ENCODE measurements at regions not wholly inside any gene's neighbourhood (a gene's known extent, or its start where the extent isn't known, plus 50 kb on each side); places are given as distances from the start of the nearest gene placed in this dataset.

DNA sequence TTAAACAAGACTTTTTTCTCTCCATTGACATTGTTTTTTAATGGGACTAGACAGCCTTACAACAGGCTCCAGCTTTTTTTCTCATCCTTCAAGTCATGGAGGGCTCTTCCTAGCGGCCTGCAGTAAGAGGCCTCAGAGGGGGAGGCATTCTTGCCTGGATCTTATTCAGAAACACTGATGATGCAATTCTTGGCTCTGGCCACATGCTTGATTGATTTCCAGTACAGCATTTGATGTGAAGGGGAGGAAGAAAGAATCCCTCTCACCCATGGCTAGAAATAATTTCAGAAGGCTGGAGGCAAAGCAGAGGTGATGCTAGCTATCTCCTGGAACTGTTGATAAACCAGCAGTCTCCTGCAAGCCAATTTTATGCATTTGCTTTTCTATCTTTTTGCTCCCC is 324.8 kb downstream of the PRELID2 start:
- Histone ChIP-seq H3K9me1 (ENCODE audit: control insufficient read depth, insufficient read depth, low read length) (no peaks in the 10 kb centered on the region), H3K27me3 (ENCODE audit: control insufficient read depth in 2 of 2, insufficient read depth in 2 of 2, low read length in 2 of 2) (no peaks in the 10 kb centered on the region), H3K4me2 (ENCODE audit: insufficient read depth, low read length) (no peak overlapping the region), H3K36me3 (ENCODE audit: control insufficient read depth, insufficient read depth, low read length) (no peaks in the 10 kb centered on the region), H3K4me3 (no peak overlapping the region), H3K79me2 (ENCODE audit: control insufficient read depth, insufficient read depth, low read length) (no peaks in the 10 kb centered on the region), H3K9ac (ENCODE audit: insufficient read depth in 1 of 2, low read depth in 2 of 2, low read length in 2 of 2) (no peak overlapping the region), H3K4me1 (replicated peaks in 1 of 2; ENCODE audit: control insufficient read depth in 2 of 2, insufficient read depth in 2 of 2, low read length in 2 of 2) (no peaks in the 10 kb centered on the region), H4K20me1 (replicated peaks; ENCODE audit: control insufficient read depth, insufficient read depth, low read length) (no peaks in the 10 kb centered on the region), H3K9me3 (replicated peaks; ENCODE audit: control insufficient read depth, insufficient read depth, low read depth, low read length) (no peaks in the 10 kb centered on the region), H2AFZ (ENCODE audit: low read depth, low read length) (no peak overlapping the region), H3K27ac (ENCODE audit: extremely low read depth, low read depth, low read length) (no peak overlapping the region)
- in situ Hi-C loops (cut with MboI) (no loop called here), intact Hi-C loops (cut with micrococcal nuclease) (no loop called here)
- FAIRE-seq (no peak), DNase-seq (ENCODE audit: extremely low read depth in 1 of 4, low spot score in 3 of 4) (no peak), ATAC-seq (no peak)
- WGBS (ENCODE audit: insufficient coverage, low coverage, missing lambda C conversion rate), result 9% methylated on average over 1 of the region's 1 CpG
- POLR2A ChIA-PET, result interaction anchor here (0.6 to 1.5 kb wide), 3 partner anchors 14 to 1408 kb away, joined by 3 to 5 read pairs (median 3); no protein-coding TSS in a partner anchor
- BruUV-seq (replicated peaks), result no TSS peak
- TF ChIP-seq, protein P1, sequence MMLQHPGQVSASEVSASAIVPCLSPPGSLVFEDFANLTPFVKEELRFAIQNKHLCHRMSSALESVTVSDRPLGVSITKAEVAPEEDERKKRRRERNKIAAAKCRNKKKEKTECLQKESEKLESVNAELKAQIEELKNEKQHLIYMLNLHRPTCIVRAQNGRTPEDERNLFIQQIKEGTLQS (IDR thresholded peaks at IDR 0.05), result peak; percentile 67
- TF ChIP-seq, protein P1 (CRISPR knock-in tag; conservative IDR thresholded peaks at IDR 0.05), result no peak
- no peak for TF ChIP-seq ETV5 (CRISPR knock-in tag; IDR thresholded peaks at IDR 0.05; ENCODE audit: low read depth)
- TF ChIP-seq, protein P2, sequence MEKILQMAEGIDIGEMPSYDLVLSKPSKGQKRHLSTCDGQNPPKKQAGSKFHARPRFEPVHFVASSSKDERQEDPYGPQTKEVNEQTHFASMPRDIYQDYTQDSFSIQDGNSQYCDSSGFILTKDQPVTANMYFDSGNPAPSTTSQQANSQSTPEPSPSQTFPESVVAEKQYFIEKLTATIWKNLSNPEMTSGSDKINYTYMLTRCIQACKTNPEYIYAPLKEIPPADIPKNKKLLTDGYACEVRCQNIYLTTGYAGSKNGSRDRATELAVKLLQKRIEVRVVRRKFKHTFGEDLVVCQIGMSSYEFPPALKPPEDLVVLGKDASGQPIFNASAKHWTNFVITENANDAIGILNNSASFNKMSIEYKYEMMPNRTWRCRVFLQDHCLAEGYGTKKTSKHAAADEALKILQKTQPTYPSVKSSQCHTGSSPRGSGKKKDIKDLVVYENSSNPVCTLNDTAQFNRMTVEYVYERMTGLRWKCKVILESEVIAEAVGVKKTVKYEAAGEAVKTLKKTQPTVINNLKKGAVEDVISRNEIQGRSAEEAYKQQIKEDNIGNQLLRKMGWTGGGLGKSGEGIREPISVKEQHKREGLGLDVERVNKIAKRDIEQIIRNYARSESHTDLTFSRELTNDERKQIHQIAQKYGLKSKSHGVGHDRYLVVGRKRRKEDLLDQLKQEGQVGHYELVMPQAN (IDR thresholded peaks at IDR 0.05; ENCODE audit: borderline replicate concordance), result no peak
- 0 out of 2 replicates have a peak, but pooled peaks have one; percentile 13 for TF ChIP-seq CEBPB (tag; IDR thresholded peaks at IDR 0.05)
- TF ChIP-seq SMAD3 (CRISPR knock-in tag; conservative IDR thresholded peaks at IDR 0.05), result no peak
- no peak for TF ChIP-seq FIP1L1 (IDR thresholded peaks at IDR 0.05; ENCODE audit: low read depth, low read length, poor library complexity, severe bottlenecking)
- no peak for TF ChIP-seq CEBPG (CRISPR knock-in tag; IDR thresholded peaks at IDR 0.05)
- TF ChIP-seq CEBPG (tag; conservative IDR thresholded peaks at IDR 0.05 in 1 of 2, IDR thresholded peaks at IDR 0.05 in 1 of 2), result peak; percentile 43 to 58; a peak in 2 of 4 replicates
- CTCF ChIA-PET (ENCODE audit: low intra/inter-chr PET ratio), result no interaction called here

All from K562 (cell line).